ENCODE measurements at regions not wholly inside any gene's neighbourhood (a gene's known extent, or its start where the extent isn't known, plus 50 kb on each side); places are given as distances from the start of the nearest gene placed in this dataset.
A peak's percentile ranks its signal among the peaks of the same experiment; 100 is the strongest.

DNA sequence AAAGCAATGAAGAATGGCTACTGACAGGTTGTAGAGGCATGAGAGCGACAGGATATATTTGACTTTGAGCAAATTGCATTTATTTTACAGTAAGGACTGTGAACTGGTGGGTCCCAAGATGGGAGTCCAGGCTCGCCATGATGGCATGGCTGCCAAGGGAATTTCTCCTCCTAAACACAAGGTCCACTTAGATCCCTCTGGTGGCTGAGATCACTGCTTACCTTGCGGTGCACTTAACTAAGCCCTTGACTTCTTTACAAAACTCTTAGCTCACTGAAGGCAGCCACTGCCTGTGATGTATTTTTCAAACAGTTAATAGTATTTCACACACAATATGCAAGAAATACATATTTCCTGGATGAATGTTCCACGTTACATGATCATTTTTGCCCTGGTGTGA lies 50.3 kb upstream of the SORBS2 start:
- H3K27ac Mint-ChIP-seq, result no peak overlapping the region
- peaks cover 6% of the 10 kb centered on the region for H3K36me3 Mint-ChIP-seq
- ATAC-seq (ENCODE audit: low read depth) (no peak), DNase-seq (ENCODE audit: low spot score in 2 of 2) (no peak)
- no peaks in the 10 kb centered on the region for H3K4me1 Mint-ChIP-seq
- H3K27me3 Mint-ChIP-seq, result peaks cover 9% of the 10 kb centered on the region
- H3K9me3 Mint-ChIP-seq, result peaks cover 11% of the 10 kb centered on the region
- no peak overlapping the region for H3K4me3 Mint-ChIP-seq

DNA sequence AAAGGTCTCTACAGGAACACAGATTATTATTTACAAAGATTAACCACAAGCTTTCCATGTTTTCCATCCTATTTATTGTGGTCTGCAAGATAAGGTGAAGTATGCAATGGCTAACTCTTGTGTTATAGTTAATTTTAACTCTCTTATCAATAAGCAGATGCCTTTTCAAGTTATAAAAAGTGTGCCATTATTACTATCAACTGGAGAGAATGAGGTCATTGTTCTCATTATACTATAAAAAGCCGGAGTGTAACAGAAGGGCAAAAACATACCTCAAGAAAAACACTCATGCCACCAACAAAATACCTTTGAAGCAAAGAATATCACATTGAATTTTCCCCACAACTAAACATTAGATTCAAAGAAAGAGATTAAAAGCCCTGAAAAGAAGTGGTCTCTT lies 52.0 kb upstream of the SORBS2 start:
- H3K4me1 Mint-ChIP-seq, result no peaks in the 10 kb centered on the region
- peaks cover 14% of the 10 kb centered on the region for H3K27me3 Mint-ChIP-seq
- no peak overlapping the region for H3K4me3 Mint-ChIP-seq
- DNase-seq (ENCODE audit: low spot score in 2 of 2), result no peak
- H3K9me3 Mint-ChIP-seq, result peaks cover 5% of the 10 kb centered on the region
- peaks cover 5% of the 10 kb centered on the region for H3K36me3 Mint-ChIP-seq
- ATAC-seq (ENCODE audit: low read depth), result no peak
- no peak overlapping the region for H3K27ac Mint-ChIP-seq

- ATAC-seq (ENCODE audit: low read depth) (no peak), DNase-seq (ENCODE audit: low spot score in 2 of 2) (no peak)
- Mint-ChIP-seq H3K27ac (no peak overlapping the region), H3K27me3 (peaks cover 11% of the 10 kb centered on the region), H3K4me1 (no peaks in the 10 kb centered on the region), H3K4me3 (no peak overlapping the region), H3K36me3 (no peaks in the 10 kb centered on the region), H3K9me3 (no peaks in the 10 kb centered on the region)
Measured at GRCh38 chr4:185865901-185866328, 53.9 kb upstream of the SORBS2 start.

GRCh38 chr4:185867770-185868169 lies 55.8 kb upstream of the SORBS2 start:
- Mint-ChIP-seq H3K27ac (no peak overlapping the region), H3K36me3 (no peaks in the 10 kb centered on the region), H3K9me3 (no peaks in the 10 kb centered on the region), H3K4me3 (no peak overlapping the region), H3K27me3 (peaks cover 8% of the 10 kb centered on the region), H3K4me1 (no peaks in the 10 kb centered on the region)
- DNase-seq (ENCODE audit: low spot score in 2 of 2) (no peak), ATAC-seq (ENCODE audit: low read depth) (no peak)

DNA sequence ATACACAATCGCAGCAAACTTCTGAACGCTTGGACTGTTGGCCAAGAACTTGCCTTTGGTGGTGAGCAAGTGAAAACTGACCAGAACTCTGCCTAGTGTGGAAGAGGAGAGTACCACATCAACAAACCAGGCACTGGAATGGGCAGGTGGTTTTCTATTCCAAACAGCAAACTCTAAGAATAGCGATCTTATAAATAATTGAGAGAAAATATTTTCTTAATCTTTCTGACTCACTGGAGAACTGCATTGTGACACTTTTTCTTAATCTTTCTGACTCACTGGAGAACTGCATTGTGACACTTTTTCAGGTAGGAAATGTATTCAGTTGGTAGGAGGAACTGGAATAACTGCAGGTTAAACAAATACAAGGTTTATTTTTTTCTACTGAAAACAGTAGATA lies 57.0 kb upstream of the SORBS2 start:
- H3K9me3 Mint-ChIP-seq, result no peaks in the 10 kb centered on the region
- H3K36me3 Mint-ChIP-seq, result no peaks in the 10 kb centered on the region
- H3K27ac Mint-ChIP-seq, result no peak overlapping the region
- no peak for DNase-seq (ENCODE audit: low spot score in 2 of 2)
- peaks cover 7% of the 10 kb centered on the region for H3K27me3 Mint-ChIP-seq
- no peaks in the 10 kb centered on the region for H3K4me1 Mint-ChIP-seq
- no peak overlapping the region for H3K4me3 Mint-ChIP-seq
- no peak for ATAC-seq (ENCODE audit: low read depth)

DNA sequence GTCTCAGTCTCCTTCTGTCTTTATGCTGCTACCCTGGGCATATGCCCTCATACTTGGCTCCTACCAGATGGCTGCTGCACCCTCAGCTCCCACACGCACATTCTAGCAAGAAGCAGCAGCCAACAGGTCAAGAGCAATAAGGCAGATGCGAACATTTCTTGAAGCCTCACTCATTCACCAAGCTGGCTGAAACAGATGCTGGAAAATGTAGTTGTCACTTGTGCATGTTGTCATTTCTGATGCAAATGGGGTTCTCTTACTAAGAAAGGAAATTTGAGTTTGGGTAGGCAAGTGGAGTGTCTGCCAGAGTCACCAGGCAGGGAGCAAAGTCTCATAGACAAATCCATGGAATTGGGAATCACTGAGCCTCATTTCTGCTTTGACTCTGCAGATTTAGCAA lies 57.4 kb upstream of the SORBS2 start:
- H3K4me1 Mint-ChIP-seq, result no peaks in the 10 kb centered on the region
- DNase-seq (ENCODE audit: low spot score in 2 of 2), result no peak
- no peak overlapping the region for H3K4me3 Mint-ChIP-seq
- H3K27me3 Mint-ChIP-seq, result peaks cover 7% of the 10 kb centered on the region
- no peak for ATAC-seq (ENCODE audit: low read depth)
- H3K9me3 Mint-ChIP-seq, result no peaks in the 10 kb centered on the region
- no peaks in the 10 kb centered on the region for H3K36me3 Mint-ChIP-seq
- H3K27ac Mint-ChIP-seq, result no peak overlapping the region

DNA sequence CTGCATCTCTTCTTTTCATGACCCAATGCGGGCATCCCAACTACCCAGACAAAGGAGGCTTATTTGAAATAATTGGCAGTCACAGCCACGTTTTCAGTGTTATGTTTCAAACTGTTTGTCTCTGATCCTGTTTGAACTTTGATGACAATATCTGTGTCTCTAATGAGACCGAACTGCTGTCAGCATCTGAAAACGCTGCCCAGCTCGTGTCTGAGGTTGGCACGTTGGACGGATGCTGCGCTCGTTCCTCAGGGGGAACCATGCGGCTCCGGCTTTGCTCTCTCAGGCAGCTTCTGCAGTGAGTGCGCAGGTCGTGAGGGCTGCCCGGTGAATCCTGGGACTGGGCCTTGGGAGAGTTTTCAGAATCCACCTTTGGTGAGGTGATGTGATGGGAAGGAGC lies 58.4 kb upstream of the SORBS2 start:
- Mint-ChIP-seq H3K4me1 (no peaks in the 10 kb centered on the region), H3K9me3 (no peaks in the 10 kb centered on the region), H3K27me3 (peaks cover 7% of the 10 kb centered on the region), H3K27ac (no peak overlapping the region), H3K4me3 (no peak overlapping the region), H3K36me3 (no peaks in the 10 kb centered on the region)
- DNase-seq (ENCODE audit: low spot score in 2 of 2) (no peak), ATAC-seq (ENCODE audit: low read depth) (no peak)

DNA sequence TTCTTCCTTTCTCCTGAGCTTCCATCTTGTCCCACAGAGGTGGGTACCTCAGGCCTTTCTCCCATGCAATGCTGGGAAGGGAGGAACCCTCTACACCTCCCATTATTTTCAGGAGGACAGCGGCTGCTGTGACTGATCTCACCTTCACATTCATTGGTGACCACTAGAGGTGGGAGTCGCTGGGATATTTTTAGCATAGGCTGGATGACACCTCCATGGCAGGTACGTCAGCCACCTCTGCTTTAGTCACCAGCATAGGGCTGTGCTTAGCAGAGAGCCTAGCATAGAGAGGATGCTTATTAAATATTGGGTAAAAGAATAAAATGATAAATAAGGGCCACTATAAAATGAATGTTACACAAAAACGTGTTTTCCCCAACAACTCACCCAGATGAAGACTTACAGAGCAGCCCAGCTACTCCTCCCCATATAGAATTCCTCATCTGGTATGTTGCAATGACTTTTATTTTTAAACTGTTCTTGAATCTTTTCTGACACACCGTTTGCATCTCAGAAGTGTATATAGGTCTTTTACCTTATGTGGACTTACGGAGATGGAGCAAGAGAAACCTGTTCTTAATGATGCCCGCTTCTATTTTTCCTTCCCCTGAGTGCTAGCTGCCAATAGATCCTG lies 60.9 kb upstream of the SORBS2 start:
- H3K27me3 Mint-ChIP-seq, result peaks cover 4% of the 10 kb centered on the region
- DNase-seq (ENCODE audit: low spot score in 2 of 2), result no peak
- H3K27ac Mint-ChIP-seq, result no peak overlapping the region
- H3K4me3 Mint-ChIP-seq, result no peak overlapping the region
- H3K4me1 Mint-ChIP-seq, result no peaks in the 10 kb centered on the region
- ATAC-seq (ENCODE audit: low read depth), result no peak
- no peaks in the 10 kb centered on the region for H3K36me3 Mint-ChIP-seq
- no peaks in the 10 kb centered on the region for H3K9me3 Mint-ChIP-seq

GRCh38 chr4:185874516-185875230 lies 62.7 kb upstream of the SORBS2 start:
- H3K27me3 Mint-ChIP-seq, result peaks cover 3% of the 10 kb centered on the region
- H3K36me3 Mint-ChIP-seq, result no peaks in the 10 kb centered on the region
- ATAC-seq (ENCODE audit: low read depth) (no peak), DNase-seq (ENCODE audit: low spot score in 2 of 2) (no peak)
- H3K4me1 Mint-ChIP-seq, result no peaks in the 10 kb centered on the region
- H3K4me3 Mint-ChIP-seq, result no peak overlapping the region
- H3K27ac Mint-ChIP-seq, result no peak overlapping the region
- H3K9me3 Mint-ChIP-seq, result peaks cover 3% of the 10 kb centered on the region

DNA sequence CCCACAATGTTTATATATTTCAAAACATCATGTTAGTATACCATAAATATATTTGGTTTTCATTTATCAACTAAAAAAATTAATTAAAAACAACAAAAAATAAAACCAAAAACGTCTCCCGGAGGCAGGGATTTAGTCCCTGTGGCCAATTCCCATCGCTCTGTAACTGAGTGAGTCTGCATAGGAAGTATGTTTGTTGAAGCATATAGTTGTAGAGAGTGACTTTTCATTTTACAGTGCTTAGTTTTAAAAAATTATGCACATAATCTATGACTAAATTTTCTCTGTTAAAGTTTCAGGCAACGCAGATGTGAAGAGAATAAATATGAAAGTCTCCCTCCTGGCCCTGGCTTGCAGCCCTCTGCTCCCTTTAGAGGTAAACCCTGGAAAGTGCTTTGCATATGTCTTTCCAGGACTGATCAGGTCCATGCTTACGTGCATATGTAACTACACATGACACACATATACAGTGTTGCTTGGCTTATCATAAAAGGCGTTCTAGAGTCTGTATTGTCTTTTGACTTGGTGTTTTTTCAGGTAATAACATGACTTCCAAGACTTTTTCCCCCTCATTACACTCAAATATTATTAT lies 63.4 kb upstream of the SORBS2 start:
- no peak overlapping the region for H3K27ac Mint-ChIP-seq
- H3K27me3 Mint-ChIP-seq, result peaks cover 3% of the 10 kb centered on the region
- H3K36me3 Mint-ChIP-seq, result no peaks in the 10 kb centered on the region
- no peak overlapping the region for H3K4me3 Mint-ChIP-seq
- peaks cover 3% of the 10 kb centered on the region for H3K9me3 Mint-ChIP-seq
- H3K4me1 Mint-ChIP-seq, result no peaks in the 10 kb centered on the region
- DNase-seq (ENCODE audit: low spot score in 2 of 2) (no peak), ATAC-seq (ENCODE audit: low read depth) (no peak)

GRCh38 chr4:185878633-185879032 lies 66.6 kb upstream of the SORBS2 start:
- Mint-ChIP-seq H3K9me3 (peaks cover 3% of the 10 kb centered on the region), H3K36me3 (no peaks in the 10 kb centered on the region), H3K4me3 (no peak overlapping the region), H3K27ac (no peak overlapping the region), H3K27me3 (peaks cover 4% of the 10 kb centered on the region), H3K4me1 (no peaks in the 10 kb centered on the region)
- no peak for ATAC-seq (ENCODE audit: low read depth)
- no peak for DNase-seq (ENCODE audit: low spot score in 2 of 2)

DNA sequence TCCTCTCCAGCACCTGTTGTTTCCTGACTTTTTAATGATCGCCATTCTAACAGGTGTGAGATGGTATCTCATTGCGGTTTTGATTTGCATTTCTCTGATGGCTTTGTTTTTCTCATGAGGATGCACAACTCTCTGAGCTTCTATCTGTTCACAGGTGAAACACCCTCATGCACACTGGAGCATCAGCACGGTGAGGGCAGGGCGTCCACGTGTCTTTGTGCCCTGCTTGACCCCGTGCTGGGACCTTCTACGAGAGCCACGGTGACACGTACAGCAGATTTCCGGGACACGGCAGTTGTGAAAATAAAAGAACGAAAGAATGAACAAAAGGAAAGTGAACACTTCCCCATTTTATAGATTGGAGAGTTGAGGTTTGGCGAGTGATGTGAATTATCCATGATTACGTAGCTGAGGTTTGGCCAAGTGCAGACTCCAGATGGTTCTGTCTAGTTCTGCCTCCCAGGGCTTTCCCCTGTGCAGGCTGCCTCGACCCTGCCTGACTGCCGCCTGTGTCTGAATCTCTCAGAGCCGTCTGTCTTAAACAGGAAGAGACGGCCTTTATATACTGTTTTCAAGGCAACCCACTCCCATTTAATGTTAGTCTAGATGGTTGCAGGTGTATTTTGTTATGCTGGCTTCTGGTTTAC lies 67.8 kb upstream of the SORBS2 start:
- no peak for DNase-seq (ENCODE audit: low spot score in 2 of 2)
- H3K4me3 Mint-ChIP-seq, result peak overlapping the region; percentile 66
- H3K4me1 Mint-ChIP-seq, result no peaks in the 10 kb centered on the region
- H3K9me3 Mint-ChIP-seq, result peaks cover 3% of the 10 kb centered on the region
- H3K27ac Mint-ChIP-seq, result no peak overlapping the region
- H3K36me3 Mint-ChIP-seq, result no peaks in the 10 kb centered on the region
- peaks cover 4% of the 10 kb centered on the region for H3K27me3 Mint-ChIP-seq
- ATAC-seq (ENCODE audit: low read depth), result peak; percentile 88

DNA sequence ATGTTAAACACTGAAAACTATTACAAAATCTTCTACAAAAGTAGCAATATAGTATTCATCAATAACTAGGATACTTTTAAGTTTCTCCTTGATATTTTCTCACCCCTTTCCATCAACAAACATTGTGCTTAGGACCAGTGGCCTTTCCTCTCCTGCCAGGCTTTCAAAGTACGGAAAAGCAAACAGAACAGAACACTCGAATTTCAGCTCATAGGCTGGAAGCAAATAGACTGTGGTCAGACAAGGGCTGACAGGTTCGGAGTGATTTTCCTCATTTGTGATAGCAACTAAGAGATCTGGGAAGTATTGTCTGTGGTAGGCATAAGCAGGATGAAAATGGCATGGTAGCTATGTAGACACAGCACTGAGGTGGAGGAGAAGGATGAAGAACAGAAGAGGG lies 68.6 kb upstream of the SORBS2 start:
- H3K9me3 Mint-ChIP-seq, result peaks cover 3% of the 10 kb centered on the region
- no peak overlapping the region for H3K27ac Mint-ChIP-seq
- no peak for DNase-seq (ENCODE audit: low spot score in 2 of 2)
- H3K27me3 Mint-ChIP-seq, result peaks cover 4% of the 10 kb centered on the region
- no peaks in the 10 kb centered on the region for H3K36me3 Mint-ChIP-seq
- ATAC-seq (ENCODE audit: low read depth), result no peak
- H3K4me3 Mint-ChIP-seq, result no peak overlapping the region
- H3K4me1 Mint-ChIP-seq, result no peaks in the 10 kb centered on the region

DNA sequence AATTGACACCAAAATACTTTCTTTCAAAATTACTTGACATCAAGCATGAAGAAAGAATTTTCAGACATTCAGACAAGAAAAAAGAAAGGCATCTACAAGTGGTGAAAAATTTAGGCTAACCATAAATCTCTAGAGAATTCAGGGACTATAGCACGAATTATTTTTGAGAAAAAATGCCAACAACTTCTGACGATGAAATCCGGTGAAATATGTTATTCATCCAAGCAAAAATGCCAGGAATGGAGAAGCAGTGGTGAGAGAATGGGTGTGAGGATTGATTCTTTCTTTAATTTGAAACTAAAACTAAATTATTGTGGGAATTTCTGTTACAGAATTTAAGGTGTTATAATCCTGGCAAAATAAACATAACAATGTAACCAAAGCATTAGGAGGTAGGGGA lies 69.4 kb upstream of the SORBS2 start:
- Mint-ChIP-seq H3K27ac (no peak overlapping the region), H3K27me3 (peaks cover 3% of the 10 kb centered on the region), H3K9me3 (peaks cover 3% of the 10 kb centered on the region), H3K4me3 (no peak overlapping the region), H3K4me1 (no peaks in the 10 kb centered on the region), H3K36me3 (no peaks in the 10 kb centered on the region)
- ATAC-seq (ENCODE audit: low read depth), result no peak
- DNase-seq (ENCODE audit: low spot score in 2 of 2), result no peak
